Psoas muscle (tissue), 7 donors: ENCODE measurements at regions not wholly inside any gene's neighbourhood (a gene's known extent, or its start where the extent isn't known, plus 50 kb on each side); places are given as distances from the start of the nearest gene placed in this dataset.

ENCODE experiments used
- ATAC-seq, 4 donors: fragments of 200-7000 bp; cut with Tn5 transposase; one replicate each; pipeline ENCODE4 v1.9.1; 2020; ENCODE audit warnings: moderate library complexity in 3 of 4, mild to moderate bottlenecking in 2 of 4
- DNase-seq, 2 donors: peaks; one replicate each; pipeline ENCODE4 v3.0.0-alpha.2; 2020
- H3K27ac ChIP-seq: fragments of 200-600 bp; one replicate; pipeline ENCODE4 v1.8.0; 2022
- H3K27me3 ChIP-seq, 3 donors: fragments of 200-600 bp in 1 of 3; one replicate each; pipeline versions ENCODE4 v1.6.1 to v1.8.0; 2013 to 2022; ENCODE audit warnings: low read length in 2 of 3, mild to moderate bottlenecking in 2 of 3, moderate library complexity in 1 of 3; ENCODE audit not compliant: insufficient read depth in 3 of 3
- H3K36me3 ChIP-seq, 2 donors: fragments of 200-600 bp in 1 of 2; one replicate each; pipeline versions ENCODE4 v1.6.1 to v1.8.0; 2013 to 2022; ENCODE audit warnings: low read depth in 1 of 2, mild to moderate bottlenecking in 1 of 2, moderate library complexity in 1 of 2; ENCODE audit not compliant: insufficient read depth in 1 of 2
- H3K4me1 ChIP-seq: fragments of 200-600 bp; one replicate; pipeline ENCODE4 v1.8.0; 2022
- H3K4me3 ChIP-seq: fragments of 200-600 bp; one replicate; pipeline ENCODE4 v1.8.0; 2022; ENCODE audit warnings: mild to moderate bottlenecking
- H3K9me3 ChIP-seq: fragments of 200-600 bp; one replicate; pipeline ENCODE4 v1.8.0; 2022
- WGBS, 3 donors: extraction: QIAGEN DNeasy Blood & Tissue Kit; methylation state at CpG; one replicate each; pipeline versions ENCODE4 v1.1.6 to v1.1.7; 2013; 5-methylcytosine and 5-hydroxymethylcytosine counted together
- intact Hi-C, 2 donors: fragments of 100-400 bp; cut with DNase I; formaldehyde crosslinking; loops; one replicate each; pipeline versions ENCODE4 v1.11.0 to v1.14.2; 2022
- TF ChIP-seq, protein P1 (sequence below): fragments of 200-600 bp; IDR thresholded peaks from one replicate; pipeline ENCODE4 v1.8.0; 2022; ENCODE audit warnings: antibody characterized with exemption
- donor health status: healthy with polysubstance abuse.
- donor health status: DM: no; HTN: no; CAD: no; lungs with moderate emphysema.
- donor health status: Bipolar disorder and iron deficiency.
- donor health status: healthy.
- donor health status: DM: yes; HTN: yes; CAD: no.
- donor health status: DM: no; HTN: no; CAD: no.
- donor health status: DM: yes; HTN: yes; CAD: no.

DNA sequence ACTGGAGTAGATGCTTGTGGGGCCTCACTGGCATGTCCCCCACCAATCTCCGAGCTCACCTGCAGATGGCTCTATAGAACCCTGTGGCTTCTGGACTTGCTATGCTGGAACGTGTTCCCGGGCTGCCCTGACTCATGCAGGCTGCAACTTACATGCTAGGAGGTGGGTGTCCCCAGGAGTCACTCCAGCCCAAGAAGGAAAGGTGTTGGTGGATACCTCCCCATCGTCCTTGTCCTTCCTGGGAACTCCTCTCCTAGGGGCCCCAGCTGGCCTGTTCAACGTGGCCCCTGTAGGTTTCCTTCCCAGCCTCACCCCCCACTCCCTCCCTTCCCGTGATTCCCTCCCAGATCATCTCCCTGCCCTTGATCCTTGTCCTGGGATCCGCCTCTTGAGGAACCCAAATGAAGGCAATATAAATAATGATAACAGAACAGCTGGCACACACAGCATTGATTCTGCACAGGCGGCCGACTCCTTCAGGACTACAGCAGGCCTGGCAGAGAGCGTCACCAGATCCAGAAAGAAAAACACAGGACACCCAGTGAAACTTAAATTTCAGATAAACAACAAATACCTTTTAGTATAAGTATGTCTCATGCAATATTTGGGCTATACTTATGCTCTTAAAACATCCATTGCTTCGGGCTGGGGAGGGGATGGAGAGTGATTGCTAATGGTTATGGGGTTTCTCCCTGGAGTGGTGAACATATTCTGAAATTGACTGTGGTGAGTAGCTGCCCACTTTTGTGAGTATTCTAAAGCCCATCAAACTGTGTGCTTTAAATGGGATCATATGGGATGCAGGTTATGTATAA, 221.1 kb upstream of the GSE1 start:
- WGBS, 3 donors = 92 to 94% (median 92%) methylated on average over 11 of the region's 11 CpGs
- Histone ChIP-seq H3K4me1 (peaks cover 17% of the 10 kb centered on the region), H3K27me3 (no peaks in the 10 kb centered on the region), H3K4me3 (no peak overlapping the region), H3K9me3 (no peaks in the 10 kb centered on the region), H3K27ac (no peak overlapping the region), H3K36me3 (no peaks in the 10 kb centered on the region)
- ATAC-seq (no peak), DNase-seq (peak in 1 of 2 donors; percentile 36)
- intact Hi-C loops = no loop called here
- TF ChIP-seq, protein P1, sequence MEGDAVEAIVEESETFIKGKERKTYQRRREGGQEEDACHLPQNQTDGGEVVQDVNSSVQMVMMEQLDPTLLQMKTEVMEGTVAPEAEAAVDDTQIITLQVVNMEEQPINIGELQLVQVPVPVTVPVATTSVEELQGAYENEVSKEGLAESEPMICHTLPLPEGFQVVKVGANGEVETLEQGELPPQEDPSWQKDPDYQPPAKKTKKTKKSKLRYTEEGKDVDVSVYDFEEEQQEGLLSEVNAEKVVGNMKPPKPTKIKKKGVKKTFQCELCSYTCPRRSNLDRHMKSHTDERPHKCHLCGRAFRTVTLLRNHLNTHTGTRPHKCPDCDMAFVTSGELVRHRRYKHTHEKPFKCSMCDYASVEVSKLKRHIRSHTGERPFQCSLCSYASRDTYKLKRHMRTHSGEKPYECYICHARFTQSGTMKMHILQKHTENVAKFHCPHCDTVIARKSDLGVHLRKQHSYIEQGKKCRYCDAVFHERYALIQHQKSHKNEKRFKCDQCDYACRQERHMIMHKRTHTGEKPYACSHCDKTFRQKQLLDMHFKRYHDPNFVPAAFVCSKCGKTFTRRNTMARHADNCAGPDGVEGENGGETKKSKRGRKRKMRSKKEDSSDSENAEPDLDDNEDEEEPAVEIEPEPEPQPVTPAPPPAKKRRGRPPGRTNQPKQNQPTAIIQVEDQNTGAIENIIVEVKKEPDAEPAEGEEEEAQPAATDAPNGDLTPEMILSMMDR = no peak

- peaks cover 17% of the 10 kb centered on the region for H3K4me1 ChIP-seq
- H3K36me3 ChIP-seq = no peaks in the 10 kb centered on the region
- DNase-seq (peak in 1 of 2 donors; percentile 45), ATAC-seq (no peak)
- H3K27me3 ChIP-seq = no peaks in the 10 kb centered on the region
- TF ChIP-seq, protein P1 = no peak
- H3K9me3 ChIP-seq = no peaks in the 10 kb centered on the region
- no peak overlapping the region for H3K27ac ChIP-seq
- H3K4me3 ChIP-seq = no peak overlapping the region
- 94 to 97% (median 96%) methylated on average over 17 of the region's 17 CpGs for WGBS, 3 donors
- intact Hi-C loops = no loop called here
Observed at GRCh38 chr16:85392756-85393673, 220.1 kb upstream of the GSE1 start.

DNA sequence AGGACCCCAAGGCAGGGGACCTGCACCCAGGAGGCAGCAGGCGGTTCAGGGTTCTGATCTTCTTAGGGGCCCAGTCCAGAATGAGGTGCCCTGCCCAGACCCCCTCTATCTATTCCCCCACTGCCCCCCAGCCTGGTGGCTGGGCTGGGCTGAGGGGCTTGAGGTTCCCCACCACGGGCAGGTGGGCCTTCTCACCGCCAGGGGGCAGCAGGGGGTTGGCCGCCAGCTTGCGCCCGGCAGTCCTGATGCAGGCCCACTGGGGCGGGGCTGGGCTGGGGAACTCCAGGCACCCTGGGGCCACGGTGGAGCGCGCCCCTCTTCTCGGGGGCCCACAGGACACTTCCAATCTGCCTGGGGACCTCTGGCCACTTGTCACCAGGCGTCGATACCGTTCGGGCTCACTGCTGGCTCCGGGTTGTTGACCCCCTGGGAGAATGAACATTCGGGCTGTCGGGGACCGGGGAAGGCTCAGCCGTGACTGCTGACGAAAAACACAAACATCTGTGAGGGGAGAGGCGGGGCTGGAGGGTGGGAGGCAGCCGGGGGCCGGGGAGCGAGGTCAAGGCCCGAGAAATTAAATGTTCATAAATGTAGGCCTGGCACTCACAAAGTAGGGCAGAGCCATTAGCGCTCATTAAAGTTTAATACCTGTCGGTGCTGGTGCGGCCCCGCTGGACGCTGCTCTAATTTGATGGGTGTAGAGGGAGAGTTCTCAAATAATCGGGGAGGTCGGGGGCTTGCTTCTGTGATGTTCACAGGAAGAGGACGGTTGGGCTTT, 219.3 kb upstream of the GSE1 start:
- DNase-seq (peak; percentile 66 to 85), ATAC-seq (peak; percentile 34 to 60 (median 42))
- peaks cover 17% of the 10 kb centered on the region for H3K4me1 ChIP-seq
- intact Hi-C loops = no loop called here
- H3K36me3 ChIP-seq = no peaks in the 10 kb centered on the region
- H3K27ac ChIP-seq = no peak overlapping the region
- no peaks in the 10 kb centered on the region for H3K9me3 ChIP-seq
- no peak overlapping the region for H3K4me3 ChIP-seq
- WGBS, 3 donors = 57 to 70% (median 63%) methylated on average over 34 of the region's 34 CpGs
- TF ChIP-seq, protein P1 = peak; percentile 67
- H3K27me3 ChIP-seq = no peaks in the 10 kb centered on the region

DNA sequence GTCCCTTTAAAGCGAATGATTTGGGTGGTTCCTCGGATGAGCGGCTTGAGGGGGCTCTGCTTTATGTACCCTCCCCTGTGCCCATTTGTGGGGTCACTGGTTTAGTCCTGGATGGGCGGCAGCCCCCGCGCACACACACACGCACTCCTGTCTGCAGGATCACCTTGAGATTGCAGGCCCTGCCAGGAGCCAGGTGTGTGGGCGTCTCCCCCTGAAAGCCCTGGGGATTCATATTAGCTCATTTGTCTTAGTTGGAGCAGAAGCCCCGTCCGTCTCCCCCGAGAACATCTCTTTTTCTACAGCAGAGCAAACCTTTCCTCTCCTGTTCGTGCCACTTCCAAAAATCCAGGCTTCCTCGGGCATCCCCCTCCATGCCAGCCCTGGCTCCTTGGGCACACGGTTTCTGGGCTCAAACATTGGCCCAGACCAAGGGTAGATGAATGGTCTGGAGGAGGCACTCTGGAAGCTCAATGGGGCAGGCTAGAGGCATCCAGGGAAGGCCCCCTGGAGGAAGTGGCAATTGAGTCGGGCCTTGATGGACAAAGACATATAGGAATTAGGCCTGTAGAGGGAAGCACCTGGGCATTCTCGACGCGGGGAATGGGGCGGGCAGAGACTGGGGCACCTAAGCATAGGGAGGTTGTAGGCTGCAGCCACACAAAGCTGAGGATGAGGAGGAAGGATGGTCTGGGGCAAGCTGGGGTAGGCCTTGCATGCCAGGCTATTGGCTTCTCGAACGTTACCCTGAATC, 218.5 kb upstream of the GSE1 start:
- Histone ChIP-seq H3K27ac (no peak overlapping the region), H3K4me3 (no peak overlapping the region), H3K4me1 (peaks cover 17% of the 10 kb centered on the region), H3K27me3 (no peaks in the 10 kb centered on the region), H3K36me3 (no peaks in the 10 kb centered on the region), H3K9me3 (no peaks in the 10 kb centered on the region)
- DNase-seq (peak in 1 of 2 donors; percentile 33), ATAC-seq (no peak)
- intact Hi-C loops = no loop called here
- 91% methylated on average over 21 of the region's 21 CpGs for WGBS, 3 donors
- TF ChIP-seq, protein P1 = no peak
